H54 (cell line): ENCODE measurements at regions not wholly inside any gene's neighbourhood (a gene's known extent, or its start where the extent isn't known, plus 50 kb on each side); places are given as distances from the start of the nearest gene placed in this dataset.
"Not testable (repeated sequence)": the region's sequence is repeated elsewhere in the genome, so short reads cannot be mapped to it uniquely, and the experiment has no call there.

Experiments
- DNase-seq: peaks from one replicate; pipeline ENCODE4 v3.0.0; 2011; ENCODE audit warnings: low spot score, mixed read lengths; ENCODE audit not compliant: insufficient read length
- FAIRE-seq: peaks from 3 replicates; lab custom pipeline; 2011; peaks lifted over from hg19 to GRCh38; lab: Jason Lieb, UNC
- POLR2A ChIP-seq: IDR thresholded peaks from 2 replicates; pipeline ENCODE4 v1.6.1; 2011; ENCODE audit warnings: low read depth, mild to moderate bottlenecking, low read length

- no peak for FAIRE-seq
- DNase-seq, result no peak
- no peak for TF ChIP-seq POLR2A
Observed at GRCh38 chr2:36013064-36013463, 342.5 kb upstream of the CRIM1 start.

GRCh38 chr2:36006444-36006843 is 349.1 kb upstream of the CRIM1 start:
- DNase-seq (no peak), FAIRE-seq (no peak)
- TF ChIP-seq POLR2A, result no peak

- FAIRE-seq (no peak), DNase-seq (no peak)
- TF ChIP-seq POLR2A, result no peak
Observed at GRCh38 chr2:36002941-36003340, 352.6 kb upstream of the CRIM1 start.

GRCh38 chr2:35997488-35997887 is 358.1 kb upstream of the CRIM1 start:
- TF ChIP-seq POLR2A, result no peak
- FAIRE-seq, result no peak
- no peak for DNase-seq

- TF ChIP-seq POLR2A, result no peak
- FAIRE-seq (no peak), DNase-seq (no peak)
Observed at GRCh38 chr2:35989503-35989902, 366.1 kb upstream of the CRIM1 start.

- FAIRE-seq (no peak), DNase-seq (no peak)
- no peak for TF ChIP-seq POLR2A
Observed at GRCh38 chr2:35989040-35989439, 366.5 kb upstream of the CRIM1 start.

GRCh38 chr2:35986871-35987270 is 368.7 kb upstream of the CRIM1 start:
- DNase-seq, result no peak
- FAIRE-seq, result no peak
- TF ChIP-seq POLR2A, result no peak

- FAIRE-seq (no peak), DNase-seq (no peak)
- no peak for TF ChIP-seq POLR2A
Observed at GRCh38 chr2:35978218-35978617, 377.4 kb upstream of the CRIM1 start.

GRCh38 chr2:35976611-35977010 is 379.0 kb upstream of the CRIM1 start:
- TF ChIP-seq POLR2A, result no peak
- FAIRE-seq, result no peak
- DNase-seq, result no peak

- DNase-seq (no peak), FAIRE-seq (no peak)
- no peak for TF ChIP-seq POLR2A
Observed at GRCh38 chr2:35973737-35974132, 381.8 kb upstream of the CRIM1 start.

GRCh38 chr2:35973132-35973736 is 382.3 kb upstream of the CRIM1 start:
- no peak for TF ChIP-seq POLR2A
- peak; percentile 65 for FAIRE-seq
- no peak for DNase-seq

GRCh38 chr2:35963824-35964223 is 391.8 kb upstream of the CRIM1 start:
- DNase-seq (no peak), FAIRE-seq (no peak)
- TF ChIP-seq POLR2A, result no peak

GRCh38 chr2:35963357-35963756 is 392.2 kb upstream of the CRIM1 start:
- no peak for TF ChIP-seq POLR2A
- no peak for FAIRE-seq
- DNase-seq, result no peak

- DNase-seq (no peak), FAIRE-seq (no peak)
- no peak for TF ChIP-seq POLR2A
Observed at GRCh38 chr2:35962585-35963146, 392.9 kb upstream of the CRIM1 start.

- DNase-seq, result no peak
- no peak for FAIRE-seq
- no peak for TF ChIP-seq POLR2A
Observed at GRCh38 chr2:35960596-35960995, 395.0 kb upstream of the CRIM1 start.

GRCh38 chr2:35957053-35957452 is 398.5 kb upstream of the CRIM1 start:
- not testable (repeated sequence) for FAIRE-seq, DNase-seq
